ENCODE measurements at regions not wholly inside any gene's neighbourhood (a gene's known extent, or its start where the extent isn't known, plus 50 kb on each side); places are given as distances from the start of the nearest gene placed in this dataset.

GRCh38 chr2:126059379-126059778 lies 596.6 kb upstream of the GYPC start:
- TF ChIP-seq, protein P1, sequence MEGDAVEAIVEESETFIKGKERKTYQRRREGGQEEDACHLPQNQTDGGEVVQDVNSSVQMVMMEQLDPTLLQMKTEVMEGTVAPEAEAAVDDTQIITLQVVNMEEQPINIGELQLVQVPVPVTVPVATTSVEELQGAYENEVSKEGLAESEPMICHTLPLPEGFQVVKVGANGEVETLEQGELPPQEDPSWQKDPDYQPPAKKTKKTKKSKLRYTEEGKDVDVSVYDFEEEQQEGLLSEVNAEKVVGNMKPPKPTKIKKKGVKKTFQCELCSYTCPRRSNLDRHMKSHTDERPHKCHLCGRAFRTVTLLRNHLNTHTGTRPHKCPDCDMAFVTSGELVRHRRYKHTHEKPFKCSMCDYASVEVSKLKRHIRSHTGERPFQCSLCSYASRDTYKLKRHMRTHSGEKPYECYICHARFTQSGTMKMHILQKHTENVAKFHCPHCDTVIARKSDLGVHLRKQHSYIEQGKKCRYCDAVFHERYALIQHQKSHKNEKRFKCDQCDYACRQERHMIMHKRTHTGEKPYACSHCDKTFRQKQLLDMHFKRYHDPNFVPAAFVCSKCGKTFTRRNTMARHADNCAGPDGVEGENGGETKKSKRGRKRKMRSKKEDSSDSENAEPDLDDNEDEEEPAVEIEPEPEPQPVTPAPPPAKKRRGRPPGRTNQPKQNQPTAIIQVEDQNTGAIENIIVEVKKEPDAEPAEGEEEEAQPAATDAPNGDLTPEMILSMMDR (IDR thresholded peaks at IDR 0.05), result no peak
- no peak for TF ChIP-seq POLR2A (IDR thresholded peaks at IDR 0.05)
